Right renal pelvis (tissue), 4 donors: ENCODE measurements at regions not wholly inside any gene's neighbourhood (a gene's known extent, or its start where the extent isn't known, plus 50 kb on each side); places are given as distances from the start of the nearest gene placed in this dataset.

Source experiments
- DNase-seq, 4 donors: peaks; one replicate each; pipeline ENCODE4 v3.0.0-alpha.2; 2013; ENCODE audit warnings: low read depth in 4 of 4, low spot score in 3 of 4, missing footprints in 1 of 4

- DNase-seq: no peak
These were observed 316.8 kb upstream of the TSHZ2 start for GRCh38 chr20:52655395-52655794.

- DNase-seq: no peak
These were observed 317.6 kb upstream of the TSHZ2 start for GRCh38 chr20:52654567-52654966.

GRCh38 chr20:52652271-52652670 lies 319.9 kb upstream of the TSHZ2 start:
- DNase-seq: no peak

GRCh38 chr20:52649727-52650126 lies 322.4 kb upstream of the TSHZ2 start:
- no peak for DNase-seq

- DNase-seq: no peak
These were observed 326.3 kb upstream of the TSHZ2 start for GRCh38 chr20:52645822-52646221.

- DNase-seq: no peak
These were observed 329.1 kb upstream of the TSHZ2 start for GRCh38 chr20:52643034-52643433.

- DNase-seq: no peak
These were observed 335.0 kb upstream of the TSHZ2 start for GRCh38 chr20:52637201-52637600.

GRCh38 chr20:52631469-52631868 lies 340.7 kb upstream of the TSHZ2 start:
- no peak for DNase-seq

- no peak for DNase-seq
These were observed 342.0 kb upstream of the TSHZ2 start for GRCh38 chr20:52630138-52630537.

GRCh38 chr20:52624281-52624680 lies 347.9 kb upstream of the TSHZ2 start:
- DNase-seq: no peak

GRCh38 chr20:52622081-52622480 lies 350.1 kb upstream of the TSHZ2 start:
- no peak for DNase-seq

GRCh38 chr20:52621401-52621800 lies 350.8 kb upstream of the TSHZ2 start:
- no peak for DNase-seq

GRCh38 chr20:52619671-52620070 lies 352.5 kb upstream of the TSHZ2 start:
- DNase-seq: no peak

GRCh38 chr20:52619101-52619500 lies 353.1 kb upstream of the TSHZ2 start:
- no peak for DNase-seq

- DNase-seq: no peak
These were observed 355.5 kb upstream of the TSHZ2 start for GRCh38 chr20:52616629-52617028.

- no peak for DNase-seq
These were observed 357.9 kb upstream of the TSHZ2 start for GRCh38 chr20:52614051-52614863.

GRCh38 chr20:52612046-52612632 lies 360.0 kb upstream of the TSHZ2 start:
- no peak for DNase-seq

- no peak for DNase-seq
These were observed 361.4 kb upstream of the TSHZ2 start for GRCh38 chr20:52610749-52611148.

GRCh38 chr20:52601295-52601971 lies 370.7 kb upstream of the TSHZ2 start:
- DNase-seq: no peak

GRCh38 chr20:52596256-52596655 lies 375.9 kb upstream of the TSHZ2 start:
- DNase-seq: no peak

- DNase-seq: no peak
These were observed 376.6 kb upstream of the TSHZ2 start for GRCh38 chr20:52595518-52595917.

GRCh38 chr20:52593654-52594053 lies 378.5 kb upstream of the TSHZ2 start:
- DNase-seq: no peak
